Spleen (tissue), 11 donors: ENCODE measurements at regions not wholly inside any gene's neighbourhood (a gene's known extent, or its start where the extent isn't known, plus 50 kb on each side); places are given as distances from the start of the nearest gene placed in this dataset.

ENCODE experiments used
- DNase-seq: peaks from one replicate; pipeline ENCODE4 v3.0.0-alpha.2; 2020
- H3K27ac ChIP-seq, 8 donors: fragments of 200-600 bp; sonication (generic) in 7 of 8; 1 replicate in 4 of 8; 2 replicates in 4 of 8; pipeline versions ENCODE4 v1.5.0 to v1.8.0; 2016 to 2021; ENCODE audit warnings: inconsistent platforms in 4 of 8, mild to moderate bottlenecking in 4 of 8, moderate library complexity in 1 of 8
- H3K27me3 ChIP-seq, 7 donors: fragments of 200-600 bp; sonication (generic) in 6 of 7; replicated peaks in 1 of 7; 1 replicate in 4 of 7; 2 replicates in 3 of 7; pipeline versions ENCODE4 v1.5.0 to v1.8.0; 2016 to 2021; ENCODE audit warnings: inconsistent platforms in 3 of 7, mild to moderate bottlenecking in 1 of 7
- H3K36me3 ChIP-seq, 6 donors: fragments of 200-600 bp; sonication (generic) in 5 of 6; 1 replicate in 4 of 6; 2 replicates in 2 of 6; pipeline versions ENCODE4 v1.5.0 to v1.8.0; 2016 to 2021; ENCODE audit warnings: inconsistent platforms in 2 of 6
- H3K4me1 ChIP-seq, 6 donors: fragments of 200-600 bp; sonication (generic) in 5 of 6; 1 replicate in 3 of 6; 2 replicates in 3 of 6; pipeline versions ENCODE4 v1.5.0 to v1.8.0; 2016 to 2021; ENCODE audit warnings: inconsistent platforms in 3 of 6
- H3K4me3 ChIP-seq, 8 donors: fragments of 200-600 bp; sonication (generic) in 7 of 8; 1 replicate in 4 of 8; 2 replicates in 4 of 8; pipeline versions ENCODE4 v1.5.0 to v1.8.0; 2016 to 2021; ENCODE audit warnings: inconsistent platforms in 4 of 8, mild to moderate bottlenecking in 4 of 8, moderate library complexity in 2 of 8
- H3K9me3 ChIP-seq, 8 donors: fragments of 200-600 bp; sonication (generic) in 7 of 8; 1 replicate in 4 of 8; 2 replicates in 4 of 8; pipeline versions ENCODE4 v1.5.0 to v1.8.0; 2016 to 2021; ENCODE audit warnings: inconsistent platforms in 4 of 8
- CTCF ChIP-seq, 11 experiments: fragments of 200-600 bp in 7 of 11; fragments of 450-650 bp in 4 of 11; sonication (generic) in 4 of 11; IDR thresholded peaks in 8 of 11; conservative IDR thresholded peaks in 3 of 11; 1 replicate in 7 of 11; 2 replicates in 4 of 11; pipeline versions ENCODE4 v1.4.0 to v1.8.0; 2016 to 2021; ENCODE audit warnings: antibody characterized with exemption in 11 of 11, inconsistent platforms in 4 of 11, mild to moderate bottlenecking in 1 of 11
- POLR2A ChIP-seq, 3 donors: fragments of 450-650 bp; IDR thresholded peaks; one replicate each; pipeline ENCODE4 v1.5.1; 2017; ENCODE audit warnings: antibody characterized with exemption in 3 of 3, mild to moderate bottlenecking in 1 of 3
- POLR2AphosphoS5 ChIP-seq, 3 donors: sonication (generic); formaldehyde crosslinking; IDR thresholded peaks; one replicate each; pipeline ENCODE4 v1.5.1; 2017; ENCODE audit warnings: antibody characterized with exemption in 3 of 3
- WGBS, 5 donors: extraction: QIAGEN DNeasy Blood & Tissue Kit in 3 of 5; methylation state at CpG; one replicate each; pipeline versions ENCODE4 v1.1.5 to v1.1.7; 2013 to 2018; 5-methylcytosine and 5-hydroxymethylcytosine counted together
- intact Hi-C: fragments of 100-400 bp; cut with DNase I; formaldehyde crosslinking; loops from one replicate; pipeline ENCODE4 v1.15.0; 2023; ENCODE audit warnings: low total_unique reads
- donor health status: healthy with polysubstance abuse.
- donor health status: DM: no; HTN: no; CAD: no; lungs with moderate emphysema.
- donor health status: DM: no; HTN: no; CAD: no.
- donor health status: Bipolar disorder and iron deficiency.
- donor health status: healthy.
- donor health status: DM: no; HTN: no; CAD: no.
- donor health status: DM: yes; HTN: yes; CAD: no.

- H3K27ac ChIP-seq = no peak overlapping the region
- H3K4me1 ChIP-seq = no peaks in the 10 kb centered on the region
- no peaks in the 10 kb centered on the region for H3K36me3 ChIP-seq
- TF ChIP-seq POLR2AphosphoS5 (IDR thresholded peaks at IDR 0.05) = no peak
- TF ChIP-seq CTCF (IDR thresholded peaks at IDR 0.05 in 8 of 11, conservative IDR thresholded peaks at IDR 0.05 in 3 of 11) = no peak
- no peak for TF ChIP-seq POLR2A (IDR thresholded peaks at IDR 0.05)
- no peak overlapping the region for H3K4me3 ChIP-seq
- peaks cover 0 to 25% (median 0%) of the 10 kb centered on the region in 7 donors for H3K27me3 ChIP-seq
- no peaks in the 10 kb centered on the region for H3K9me3 ChIP-seq
- intact Hi-C loops = no loop called here
- DNase-seq = no peak
- 79 to 90% (median 87%) methylated on average over 7 of the region's 7 CpGs for WGBS, 5 donors
Measured at GRCh38 chr15:91741986-91742385, 111.5 kb upstream of the SLCO3A1 start.

GRCh38 chr15:91751611-91752010 lies 101.9 kb upstream of the SLCO3A1 start:
- H3K27ac ChIP-seq = no peak overlapping the region
- 75 to 91% (median 86%) methylated on average over 2 of the region's 2 CpGs for WGBS, 5 donors
- peaks cover 0 to 11% (median 0%) of the 10 kb centered on the region in 7 donors for H3K27me3 ChIP-seq
- no peaks in the 10 kb centered on the region for H3K4me1 ChIP-seq
- no peak for TF ChIP-seq POLR2A (IDR thresholded peaks at IDR 0.05)
- TF ChIP-seq CTCF (IDR thresholded peaks at IDR 0.05 in 8 of 11, conservative IDR thresholded peaks at IDR 0.05 in 3 of 11) = no peak
- DNase-seq = no peak
- no peaks in the 10 kb centered on the region for H3K36me3 ChIP-seq
- no peaks in the 10 kb centered on the region for H3K9me3 ChIP-seq
- no peak overlapping the region for H3K4me3 ChIP-seq
- intact Hi-C loops = no loop called here

GRCh38 chr15:91752081-91752785 lies 101.3 kb upstream of the SLCO3A1 start:
- Histone ChIP-seq H3K4me3 (no peak overlapping the region), H3K36me3 (no peaks in the 10 kb centered on the region), H3K27me3 (peaks cover 0 to 5% (median 0%) of the 10 kb centered on the region in 7 donors), H3K27ac (no peak overlapping the region), H3K4me1 (no peaks in the 10 kb centered on the region), H3K9me3 (no peaks in the 10 kb centered on the region)
- 71 to 76% (median 74%) methylated on average over 8 of the region's 8 CpGs for WGBS, 5 donors
- intact Hi-C loops = no loop called here
- no peak for DNase-seq
- no peak for TF ChIP-seq POLR2AphosphoS5 (IDR thresholded peaks at IDR 0.05)
- no peak for TF ChIP-seq CTCF (IDR thresholded peaks at IDR 0.05 in 8 of 11, conservative IDR thresholded peaks at IDR 0.05 in 3 of 11)
- no peak for TF ChIP-seq POLR2A (IDR thresholded peaks at IDR 0.05)

- no peaks in the 10 kb centered on the region for H3K36me3 ChIP-seq
- H3K4me3 ChIP-seq = no peak overlapping the region
- no peaks in the 10 kb centered on the region for H3K4me1 ChIP-seq
- peaks cover 0 to 11% (median 0%) of the 10 kb centered on the region in 7 donors for H3K27me3 ChIP-seq
- H3K27ac ChIP-seq = no peak overlapping the region
- DNase-seq = no peak
- TF ChIP-seq CTCF (IDR thresholded peaks at IDR 0.05 in 8 of 11, conservative IDR thresholded peaks at IDR 0.05 in 3 of 11) = no peak
- H3K9me3 ChIP-seq = no peaks in the 10 kb centered on the region
- intact Hi-C loops = no loop called here
- 89 to 94% (median 90%) methylated on average over 2 of the region's 2 CpGs for WGBS, 5 donors
Measured at GRCh38 chr15:91759560-91759959, 93.9 kb upstream of the SLCO3A1 start.
